ENCODE measurements at regions not wholly inside any gene's neighbourhood (a gene's known extent, or its start where the extent isn't known, plus 50 kb on each side); places are given as distances from the start of the nearest gene placed in this dataset.

DNA sequence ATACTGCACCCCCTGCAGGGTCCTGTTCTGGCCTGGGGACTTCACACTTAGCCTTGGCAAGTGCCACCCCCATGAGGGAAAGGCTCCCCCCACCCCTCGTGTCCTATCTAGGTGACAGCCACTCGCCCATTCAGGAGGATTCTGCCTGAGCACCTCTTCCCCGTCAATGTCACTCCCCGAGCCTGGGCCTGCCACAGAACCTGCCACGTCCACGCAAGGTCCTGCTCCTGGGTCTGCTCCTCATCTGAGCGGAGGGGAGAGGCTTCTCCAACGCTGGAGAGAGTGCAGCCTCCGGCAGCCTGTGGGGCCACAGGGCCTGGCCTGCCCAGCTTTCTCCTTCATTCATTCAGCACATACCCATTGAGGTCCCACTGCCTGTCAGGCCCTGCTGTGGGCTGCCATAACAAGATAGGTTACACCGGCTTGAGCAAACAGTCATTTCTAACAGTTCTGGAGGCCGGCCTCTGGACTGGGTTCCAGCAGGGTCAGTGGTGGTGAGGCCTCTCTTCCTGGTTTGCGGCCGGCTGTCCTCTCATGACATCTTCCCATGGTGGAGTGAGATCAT is 92.0 kb upstream of the RET start:
- no peak for ATAC-seq

DNA sequence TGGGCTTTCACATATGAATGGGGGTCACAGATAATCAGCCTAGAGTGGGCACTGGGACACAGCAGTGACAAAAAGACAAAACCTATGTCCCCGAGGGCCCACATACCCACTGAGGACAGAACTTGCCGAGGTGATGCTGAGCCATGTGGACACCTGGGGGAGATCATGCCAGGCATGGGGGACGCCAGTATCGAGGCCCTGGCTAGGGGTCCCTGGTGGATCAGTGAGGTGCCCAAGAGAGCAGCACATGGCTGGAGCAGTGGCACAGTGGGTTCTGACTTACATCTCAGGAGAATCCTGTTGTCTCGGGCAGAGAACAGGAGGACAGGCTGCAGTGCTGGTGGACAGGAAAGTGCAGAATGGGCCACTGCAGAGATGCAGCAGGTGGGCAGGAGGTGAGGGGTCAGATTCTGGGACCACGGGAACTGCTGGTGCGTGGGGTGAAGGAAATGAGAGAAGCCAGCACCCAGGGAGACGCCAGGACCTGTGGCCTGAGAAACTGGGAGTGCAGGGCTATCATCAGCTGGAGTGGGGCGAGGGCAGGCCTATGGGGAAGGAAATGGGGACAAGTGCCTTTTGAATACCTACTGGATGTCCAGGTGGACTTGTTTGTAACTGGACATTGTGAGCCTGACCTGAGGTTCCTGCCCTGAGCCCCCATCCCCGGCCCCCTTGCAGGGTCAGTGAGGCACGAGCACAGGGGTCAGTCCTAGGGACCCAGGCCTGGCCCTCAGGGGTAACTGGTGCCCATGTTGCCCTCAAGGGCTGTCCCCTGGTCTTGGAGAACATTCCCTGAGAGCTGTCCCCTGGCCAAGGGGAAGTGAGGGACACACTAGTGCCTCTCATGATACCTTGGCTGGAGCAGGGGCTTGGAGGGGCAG is 91.2 kb upstream of the RET start:
- DNase-seq, result no peak
- H3K27ac ChIP-seq, result no peak overlapping the region
- H3K27me3 ChIP-seq, result no peaks in the 10 kb centered on the region
- intact Hi-C loops (cut with DNase I), result no loop called here
- no peaks in the 10 kb centered on the region for H3K36me3 ChIP-seq
- H3K4me1 ChIP-seq, result no peaks in the 10 kb centered on the region
- no peak overlapping the region for H3K4me3 ChIP-seq
- TF ChIP-seq, protein P1, sequence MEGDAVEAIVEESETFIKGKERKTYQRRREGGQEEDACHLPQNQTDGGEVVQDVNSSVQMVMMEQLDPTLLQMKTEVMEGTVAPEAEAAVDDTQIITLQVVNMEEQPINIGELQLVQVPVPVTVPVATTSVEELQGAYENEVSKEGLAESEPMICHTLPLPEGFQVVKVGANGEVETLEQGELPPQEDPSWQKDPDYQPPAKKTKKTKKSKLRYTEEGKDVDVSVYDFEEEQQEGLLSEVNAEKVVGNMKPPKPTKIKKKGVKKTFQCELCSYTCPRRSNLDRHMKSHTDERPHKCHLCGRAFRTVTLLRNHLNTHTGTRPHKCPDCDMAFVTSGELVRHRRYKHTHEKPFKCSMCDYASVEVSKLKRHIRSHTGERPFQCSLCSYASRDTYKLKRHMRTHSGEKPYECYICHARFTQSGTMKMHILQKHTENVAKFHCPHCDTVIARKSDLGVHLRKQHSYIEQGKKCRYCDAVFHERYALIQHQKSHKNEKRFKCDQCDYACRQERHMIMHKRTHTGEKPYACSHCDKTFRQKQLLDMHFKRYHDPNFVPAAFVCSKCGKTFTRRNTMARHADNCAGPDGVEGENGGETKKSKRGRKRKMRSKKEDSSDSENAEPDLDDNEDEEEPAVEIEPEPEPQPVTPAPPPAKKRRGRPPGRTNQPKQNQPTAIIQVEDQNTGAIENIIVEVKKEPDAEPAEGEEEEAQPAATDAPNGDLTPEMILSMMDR (IDR thresholded peaks at IDR 0.05), result no peak
- H3K9me3 ChIP-seq, result no peaks in the 10 kb centered on the region
- no peak for ATAC-seq
- 85 to 87% methylated on average over 11 of the region's 11 CpGs for WGBS, 2 donors

More for the DNA sequence above, 92.0 kb upstream of the RET start:
- Histone ChIP-seq H3K27me3 (peaks cover 0 to under 1% (median 0%) of the 10 kb centered on the region in 7 donors), H3K36me3 (no peaks in the 10 kb centered on the region), H3K27ac (no peak overlapping the region), H3K4me3 (no peak overlapping the region), H3K4me1 (no peaks in the 10 kb centered on the region), H3K9me3 (no peaks in the 10 kb centered on the region)
- DNase-seq, result no peak
- intact Hi-C loops (cut with DNase I), result no loop called here
- TF ChIP-seq, protein P1 (IDR thresholded peaks at IDR 0.05), result no peak
- WGBS, 2 donors, result 90 to 93% methylated on average over 13 of the region's 13 CpGs

DNA sequence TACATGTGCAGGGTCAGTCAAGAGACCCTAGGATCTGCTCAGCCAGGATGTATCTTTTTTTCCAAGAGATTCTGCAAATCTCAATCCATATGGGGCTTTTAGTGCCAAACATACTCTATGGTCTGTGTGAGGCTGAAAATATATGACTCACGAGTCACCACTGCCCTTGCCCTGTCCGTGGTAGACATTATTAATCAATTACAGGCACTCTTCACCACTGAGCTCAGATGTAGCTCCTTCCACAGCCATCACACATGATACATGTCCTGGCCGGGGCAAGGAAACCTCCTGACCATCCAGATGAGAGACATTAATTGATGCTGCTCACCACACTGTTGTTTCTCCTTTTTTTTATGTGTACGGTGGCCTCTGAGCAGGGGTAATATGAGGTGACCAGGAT is 90.2 kb upstream of the RET start:
- intact Hi-C loops (cut with DNase I), result no loop called here
- WGBS, 2 donors, result 68 to 79% methylated on average over 4 of the region's 4 CpGs
- DNase-seq, result no peak
- Histone ChIP-seq H3K27ac (no peak overlapping the region), H3K27me3 (no peaks in the 10 kb centered on the region), H3K4me1 (no peaks in the 10 kb centered on the region), H3K9me3 (no peaks in the 10 kb centered on the region), H3K36me3 (no peaks in the 10 kb centered on the region), H3K4me3 (no peak overlapping the region)
- TF ChIP-seq, protein P1 (IDR thresholded peaks at IDR 0.05), result no peak
- ATAC-seq, result no peak

DNA sequence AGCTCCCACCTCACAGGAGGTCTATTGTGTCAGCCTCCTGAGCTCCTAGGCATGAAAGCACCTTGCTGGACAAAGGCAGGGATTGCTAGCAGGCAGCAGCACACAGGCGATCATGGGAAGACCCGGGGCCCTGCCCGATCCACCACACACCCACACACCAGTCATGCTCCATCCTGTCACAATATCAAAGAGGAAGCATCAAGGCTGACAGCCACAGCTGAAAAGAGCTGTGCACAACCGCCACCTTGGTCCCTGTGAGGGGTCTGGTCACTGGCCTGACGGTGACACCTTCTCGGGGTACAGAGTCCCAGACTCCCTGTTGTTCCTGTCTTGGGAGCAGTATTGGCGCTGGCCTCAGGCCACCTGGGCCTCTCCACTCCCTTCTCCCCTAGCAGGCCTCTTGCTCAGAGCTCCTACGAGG is 89.7 kb upstream of the RET start:
- intact Hi-C loops (cut with DNase I), result no loop called here
- ATAC-seq (no peak), DNase-seq (no peak)
- no peaks in the 10 kb centered on the region for H3K36me3 ChIP-seq
- WGBS, 2 donors, result 78 to 80% methylated on average over 8 of the region's 8 CpGs
- no peaks in the 10 kb centered on the region for H3K9me3 ChIP-seq
- H3K4me3 ChIP-seq, result no peak overlapping the region
- H3K27ac ChIP-seq, result no peak overlapping the region
- TF ChIP-seq, protein P1 (IDR thresholded peaks at IDR 0.05), result no peak
- no peaks in the 10 kb centered on the region for H3K27me3 ChIP-seq
- no peaks in the 10 kb centered on the region for H3K4me1 ChIP-seq
